Tibial artery (tissue), 4 donors: ENCODE measurements at regions not wholly inside any gene's neighbourhood (a gene's known extent, or its start where the extent isn't known, plus 50 kb on each side); places are given as distances from the start of the nearest gene placed in this dataset.

ENCODE experiments used
- DNase-seq, 2 donors: peaks; one replicate each; pipeline ENCODE4 v3.0.0-alpha.2; 2019
- H3K27ac ChIP-seq, 2 donors: fragments of 200-600 bp; sonication (generic) in 1 of 2; 1 replicate in 1 of 2; 2 replicates in 1 of 2; pipeline ENCODE4 v1.5.1; 2018 to 2019; ENCODE audit warnings: mild to moderate bottlenecking in 1 of 2
- H3K27me3 ChIP-seq, 2 donors: fragments of 200-600 bp; sonication (generic) in 1 of 2; one replicate each; pipeline versions ENCODE4 v1.5.1 to v1.6.0; 2016 to 2019
- H3K36me3 ChIP-seq, 3 donors: fragments of 200-600 bp; sonication (generic) in 2 of 3; one replicate each; pipeline ENCODE4 v1.5.1; 2016 to 2019; ENCODE audit warnings: mild to moderate bottlenecking in 2 of 3
- H3K4me1 ChIP-seq, 4 donors: fragments of 200-600 bp; sonication (generic) in 2 of 4; 1 replicate in 3 of 4; 2 replicates in 1 of 4; pipeline ENCODE4 v1.5.1; 2016 to 2019
- H3K4me3 ChIP-seq, 2 donors: fragments of 200-600 bp; sonication (generic) in 1 of 2; 1 replicate in 1 of 2; 2 replicates in 1 of 2; pipeline ENCODE4 v1.5.1; 2018 to 2019; ENCODE audit warnings: mild to moderate bottlenecking in 2 of 2
- H3K9me3 ChIP-seq, 3 donors: fragments of 200-600 bp; sonication (generic) in 1 of 3; one replicate each; pipeline ENCODE4 v1.5.1; 2016 to 2019
- CTCF ChIP-seq, 2 experiments: fragments of 200-600 bp in 1 of 2; fragments of 450-650 bp in 1 of 2; IDR thresholded peaks; one replicate each; pipeline ENCODE4 v1.5.1; 2017 to 2019; ENCODE audit warnings: antibody characterized with exemption in 2 of 2, mild to moderate bottlenecking in 1 of 2, moderate library complexity in 1 of 2
- intact Hi-C: fragments of 100-400 bp; cut with DNase I; formaldehyde crosslinking; loops from one replicate; pipeline ENCODE4 v1.15.0; 2023; ENCODE audit warnings: low total_unique reads

DNA sequence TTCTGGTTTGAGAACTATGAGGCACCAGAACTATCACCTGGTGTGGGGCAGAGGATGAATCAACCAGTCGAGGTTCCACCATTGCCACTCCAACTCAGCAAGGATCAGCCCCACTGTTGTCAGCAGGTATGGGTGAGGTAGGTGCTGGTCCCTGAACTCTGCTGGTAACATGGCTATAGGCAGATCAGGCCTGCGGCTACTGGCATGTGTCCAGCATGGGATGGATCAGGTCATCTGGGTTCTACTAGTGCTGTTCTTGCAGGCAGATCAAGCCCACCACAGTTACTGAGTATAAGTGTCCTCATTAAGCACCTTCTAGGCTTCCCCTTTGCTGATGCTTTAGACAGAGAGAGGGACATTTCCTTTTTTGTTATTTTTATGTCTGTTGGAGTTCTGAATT lies 71.7 kb downstream of the GABRA6 start:
- no peaks in the 10 kb centered on the region for H3K9me3 ChIP-seq
- no peaks in the 10 kb centered on the region for H3K4me1 ChIP-seq
- no peaks in the 10 kb centered on the region for H3K27me3 ChIP-seq
- no peak overlapping the region for H3K4me3 ChIP-seq
- no peak for DNase-seq
- H3K36me3 ChIP-seq: no peaks in the 10 kb centered on the region
- no peak overlapping the region for H3K27ac ChIP-seq
- intact Hi-C loops: no loop called here
- no peak for TF ChIP-seq CTCF (IDR thresholded peaks at IDR 0.05)

- Histone ChIP-seq H3K27ac (no peak overlapping the region), H3K4me3 (no peak overlapping the region), H3K36me3 (no peaks in the 10 kb centered on the region), H3K27me3 (no peaks in the 10 kb centered on the region), H3K9me3 (no peaks in the 10 kb centered on the region), H3K4me1 (no peaks in the 10 kb centered on the region)
- DNase-seq: no peak
- intact Hi-C loops: no loop called here
- TF ChIP-seq CTCF (IDR thresholded peaks at IDR 0.05): no peak
Observed at GRCh38 chr5:161763571-161763970, 78.0 kb downstream of the GABRA6 start.

DNA sequence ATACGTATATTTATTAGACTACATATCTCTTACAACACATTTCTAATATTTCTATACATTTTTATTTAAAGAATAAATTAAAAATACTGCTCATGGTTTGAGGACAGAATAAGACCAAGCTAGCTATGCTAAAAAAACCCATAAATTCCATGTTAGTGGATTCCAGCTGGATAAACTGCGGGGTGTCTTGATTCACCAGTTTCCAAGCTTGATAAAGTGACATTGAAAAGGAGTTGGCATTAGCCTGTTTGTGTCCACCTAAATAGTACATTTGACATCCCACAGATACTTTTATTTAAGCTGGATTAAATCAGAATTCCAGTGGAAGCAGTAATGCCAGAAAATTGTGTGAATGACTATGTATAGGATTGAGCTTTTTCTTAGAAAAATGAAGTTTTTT lies 80.1 kb downstream of the GABRA6 start:
- H3K27me3 ChIP-seq: no peaks in the 10 kb centered on the region
- no peaks in the 10 kb centered on the region for H3K4me1 ChIP-seq
- intact Hi-C loops: no loop called here
- H3K4me3 ChIP-seq: no peak overlapping the region
- H3K36me3 ChIP-seq: no peaks in the 10 kb centered on the region
- no peak for TF ChIP-seq CTCF (IDR thresholded peaks at IDR 0.05)
- no peaks in the 10 kb centered on the region for H3K9me3 ChIP-seq
- H3K27ac ChIP-seq: no peak overlapping the region
- DNase-seq: no peak

DNA sequence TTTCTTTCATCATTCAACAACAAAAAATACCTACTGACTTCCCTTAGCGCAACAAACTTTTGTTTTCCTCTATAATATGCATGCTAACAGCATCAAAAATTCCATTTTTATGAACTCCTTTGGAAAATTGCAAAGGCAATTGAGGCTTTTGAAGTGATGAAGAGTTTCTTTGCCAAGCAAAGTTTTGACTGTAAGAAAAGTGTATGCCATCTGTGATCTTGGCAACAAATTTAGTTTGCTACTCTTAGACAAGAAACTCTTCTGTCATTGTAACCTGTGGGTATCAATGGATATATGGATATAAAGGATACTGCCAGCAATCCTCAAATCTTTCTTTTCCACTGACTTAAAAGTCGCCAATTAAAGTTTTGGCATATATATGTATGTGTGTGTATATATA lies 72.0 kb upstream of the GABRA1 start:
- intact Hi-C loops: no loop called here
- no peak for TF ChIP-seq CTCF (IDR thresholded peaks at IDR 0.05)

DNA sequence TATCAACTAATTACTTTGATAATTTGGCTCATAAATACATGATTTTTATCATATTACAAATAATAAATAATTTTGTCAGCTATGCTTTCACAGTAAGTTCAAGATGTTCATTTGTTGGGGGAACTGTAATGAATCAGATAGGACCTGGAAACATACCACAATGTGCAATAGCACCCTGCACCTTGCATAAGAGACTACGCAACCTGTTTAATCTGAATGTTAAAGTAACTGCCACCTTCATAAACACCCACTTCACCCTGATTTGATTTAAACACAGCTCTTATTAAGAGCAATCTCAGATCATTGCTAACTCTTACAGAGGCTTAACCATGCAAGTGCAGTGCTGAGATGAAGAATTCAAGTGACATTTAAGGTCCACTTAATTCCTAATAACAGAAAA lies 69.1 kb upstream of the GABRA1 start:
- Histone ChIP-seq H3K4me3 (no peak overlapping the region), H3K4me1 (no peaks in the 10 kb centered on the region), H3K36me3 (no peaks in the 10 kb centered on the region), H3K27me3 (no peaks in the 10 kb centered on the region), H3K27ac (no peak overlapping the region), H3K9me3 (no peaks in the 10 kb centered on the region)
- DNase-seq: no peak
- TF ChIP-seq CTCF (IDR thresholded peaks at IDR 0.05): no peak
- intact Hi-C loops: no loop called here

More for the DNA sequence above, 72.0 kb upstream of the GABRA1 start:
- no peak overlapping the region for H3K27ac ChIP-seq
- H3K9me3 ChIP-seq: no peaks in the 10 kb centered on the region
- no peaks in the 10 kb centered on the region for H3K27me3 ChIP-seq
- no peaks in the 10 kb centered on the region for H3K36me3 ChIP-seq
- no peak for DNase-seq
- H3K4me3 ChIP-seq: no peak overlapping the region
- H3K4me1 ChIP-seq: no peaks in the 10 kb centered on the region

DNA sequence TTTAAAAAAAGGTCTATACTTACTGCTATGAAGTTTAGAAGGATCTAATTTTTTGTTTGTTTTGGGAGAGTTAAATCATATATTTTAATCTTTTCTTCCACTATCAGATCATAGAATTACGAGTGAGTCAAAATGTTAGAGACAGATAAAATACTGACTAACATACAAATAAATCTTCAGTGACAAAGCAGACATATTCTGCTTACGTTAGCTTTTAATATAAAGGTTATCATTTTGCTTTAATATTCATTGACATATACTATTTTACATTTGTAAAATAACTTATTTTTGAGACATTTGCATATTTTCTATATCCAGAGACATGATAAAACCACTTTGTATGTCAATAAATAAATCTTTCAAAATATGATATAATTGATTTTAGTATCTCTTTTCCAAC lies 64.6 kb upstream of the GABRA1 start:
- DNase-seq: no peak
- H3K9me3 ChIP-seq: no peaks in the 10 kb centered on the region
- no peaks in the 10 kb centered on the region for H3K27me3 ChIP-seq
- H3K4me3 ChIP-seq: no peak overlapping the region
- H3K27ac ChIP-seq: no peak overlapping the region
- H3K36me3 ChIP-seq: no peaks in the 10 kb centered on the region
- TF ChIP-seq CTCF (IDR thresholded peaks at IDR 0.05): no peak
- intact Hi-C loops: loop anchor here (5.0 kb wide), 1 partner anchor 1101 kb away; no protein-coding TSS in a partner anchor
- no peaks in the 10 kb centered on the region for H3K4me1 ChIP-seq
